H1 (cell line): ENCODE measurements at regions not wholly inside any gene's neighbourhood (a gene's known extent, or its start where the extent isn't known, plus 50 kb on each side); places are given as distances from the start of the nearest gene placed in this dataset.

Experiments used
- CTCF ChIA-PET: fragments of 300-600 bp; sonication (Branson Sonifier 250); formaldehyde crosslinking; loops from one replicate; lab custom pipeline; 2021; ENCODE audit not compliant: partially characterized antibody; lab: Charles Lee
- POLR2A ChIA-PET: fragments of 300-600 bp; sonication (Branson Sonifier 250); formaldehyde crosslinking; loops from one replicate; lab custom pipeline; 2021; ENCODE audit warnings: inconsistent platforms; ENCODE audit not compliant: partially characterized antibody; lab: Charles Lee
- DNase-seq, 2 experiments: peaks; one replicate each; pipeline versions ENCODE4 v3.0.0 to v3.0.0-alpha.2; 2010 to 2022; ENCODE audit warnings: low spot score in 2 of 2, low read depth in 1 of 2, mixed read lengths in 1 of 2
- FAIRE-seq: peaks from 2 replicates; lab custom pipeline; 2011; peaks lifted over from hg19 to GRCh38; lab: Jason Lieb, UNC
- H2AFZ ChIP-seq: 2 replicates; pipeline ENCODE4 v1.8.1; 2012; ENCODE audit warnings: low read length, inconsistent platforms
- H2AK5ac ChIP-seq: 2 replicates; pipeline ENCODE4 v1.6.1; 2013; ENCODE audit warnings: low read depth, low read length
- H2BK120ac ChIP-seq: replicated peaks from 2 replicates; pipeline ENCODE3; 2013; ENCODE audit warnings: low read depth, low read length, inconsistent platforms
- H2BK12ac ChIP-seq: 2 replicates; pipeline ENCODE4 v1.6.1; 2013; ENCODE audit warnings: low read depth, low read length
- H2BK15ac ChIP-seq: 2 replicates; pipeline ENCODE4 v1.6.1; 2013; ENCODE audit warnings: low read length
- H2BK20ac ChIP-seq: 2 replicates; pipeline ENCODE4 v1.6.1; 2013; ENCODE audit warnings: low read length
- H2BK5ac ChIP-seq: 2 replicates; pipeline ENCODE4 v1.6.1; 2013; ENCODE audit warnings: low read depth, low read length
- H3K14ac ChIP-seq: 2 replicates; pipeline ENCODE4 v1.6.1; 2013; ENCODE audit warnings: inconsistent platforms; ENCODE audit not compliant: insufficient read length
- H3K18ac ChIP-seq: 2 replicates; pipeline ENCODE4 v1.6.1; 2013; ENCODE audit warnings: low read length; ENCODE audit errors: extremely low read depth
- H3K23ac ChIP-seq: 2 replicates; pipeline ENCODE4 v1.6.1; 2013; ENCODE audit warnings: inconsistent platforms; ENCODE audit not compliant: insufficient read length
- H3K23me2 ChIP-seq: 2 replicates; pipeline ENCODE4 v1.6.1; 2013; ENCODE audit warnings: low read depth, low read length
- H3K27ac ChIP-seq: 2 replicates; pipeline ENCODE4 v1.6.1; 2011; ENCODE audit warnings: low read depth, low read length, inconsistent platforms
- H3K27me3 ChIP-seq, 4 experiments: replicated peaks in 1 of 4; 1 replicate in 1 of 4; 2 replicates in 3 of 4; pipeline versions ENCODE4 v1.6.1 to v1.8.1; 2011 to 2013; ENCODE audit warnings: low read length in 3 of 4, mild to moderate bottlenecking in 3 of 4, inconsistent platforms in 2 of 4, mixed read lengths in 2 of 4, moderate library complexity in 1 of 4; ENCODE audit not compliant: control insufficient read depth in 3 of 4, insufficient read depth in 3 of 4; ENCODE audit errors: extremely low read depth in 1 of 4
- H3K36me3 ChIP-seq, 4 experiments: 2 replicates each; pipeline versions ENCODE4 v1.6.1 to v1.8.1; 2011 to 2013; ENCODE audit warnings: mild to moderate bottlenecking in 4 of 4, low read length in 3 of 4, moderate library complexity in 2 of 4, control low read depth in 1 of 4, inconsistent platforms in 1 of 4; ENCODE audit not compliant: insufficient read depth in 4 of 4, control insufficient read depth in 2 of 4
- H3K4ac ChIP-seq: replicated peaks from 2 replicates; pipeline ENCODE3; 2013; ENCODE audit warnings: low read length, low read depth, mixed read lengths, inconsistent platforms; ENCODE audit not compliant: insufficient read length
- H3K4me1 ChIP-seq, 4 experiments: replicated peaks in 1 of 4; 1 replicate in 1 of 4; 2 replicates in 3 of 4; pipeline versions ENCODE4 v1.6.1 to v1.8.1; 2011 to 2013; ENCODE audit warnings: low read length in 3 of 4, inconsistent platforms in 2 of 4, mixed read lengths in 1 of 4; ENCODE audit not compliant: insufficient read depth in 4 of 4, control insufficient read depth in 3 of 4
- H3K4me2 ChIP-seq, 2 experiments: 2 replicates each; pipeline versions ENCODE4 v1.6.1 to v1.8.1; 2011 to 2013; ENCODE audit warnings: low read depth in 2 of 2, low read length in 2 of 2, control low read depth in 1 of 2, inconsistent platforms in 1 of 2, mild to moderate bottlenecking in 1 of 2; ENCODE audit not compliant: insufficient read depth in 1 of 2
- H3K4me3 ChIP-seq, 4 experiments: fragments of 200-600, 300-600 bp in 1 of 4; sonication (generic), shearing (Covaris generic), sonication (Bioruptor Twin) in 1 of 4; 2 replicates each; pipeline versions ENCODE4 v1.5.1 to v1.8.1; 2011 to 2016; ENCODE audit warnings: low read length in 4 of 4, low read depth in 3 of 4, control low read depth in 2 of 4, inconsistent platforms in 2 of 4, mild to moderate bottlenecking in 2 of 4, mixed read lengths in 1 of 4, moderate library complexity in 1 of 4; ENCODE audit not compliant: insufficient read depth in 2 of 4; ENCODE audit errors: extremely low read depth in 1 of 4
- H3K56ac ChIP-seq: replicated peaks from 2 replicates; pipeline ENCODE3; 2013; ENCODE audit warnings: low read depth, mild to moderate bottlenecking, mixed read lengths, low read length, inconsistent platforms; ENCODE audit not compliant: insufficient read length
- H3K79me1 ChIP-seq: 2 replicates; pipeline ENCODE4 v1.6.1; 2013; ENCODE audit warnings: low read depth, low read length, control low read depth
- H3K79me2 ChIP-seq, 2 experiments: 2 replicates each; pipeline versions ENCODE4 v1.6.1 to v1.8.1; 2012 to 2013; ENCODE audit warnings: low read length in 2 of 2, mild to moderate bottlenecking in 2 of 2, inconsistent platforms in 1 of 2; ENCODE audit not compliant: insufficient read depth in 2 of 2, control insufficient read depth in 1 of 2
- H3K9ac ChIP-seq, 4 experiments: replicated peaks in 1 of 4; 1 replicate in 1 of 4; 2 replicates in 3 of 4; pipeline versions ENCODE4 v1.6.1 to v1.8.1; 2011 to 2013; ENCODE audit warnings: low read depth in 3 of 4, low read length in 3 of 4, control low read depth in 2 of 4, mild to moderate bottlenecking in 2 of 4, moderate library complexity in 2 of 4, inconsistent platforms in 1 of 4; ENCODE audit errors: extremely low read depth in 1 of 4
- H3K9me3 ChIP-seq, 2 experiments: 2 replicates each; pipeline versions ENCODE4 v1.6.1 to v1.8.1; 2012 to 2013; ENCODE audit warnings: mild to moderate bottlenecking in 2 of 2, moderate library complexity in 2 of 2, control low read depth in 1 of 2, inconsistent platforms in 1 of 2, low read depth in 1 of 2, low read length in 1 of 2, mixed read lengths in 1 of 2; ENCODE audit not compliant: insufficient read depth in 2 of 2
- H4K20me1 ChIP-seq, 2 experiments: replicated peaks in 1 of 2; 2 replicates each; pipeline versions ENCODE3 to v1.8.1; 2011 to 2013; ENCODE audit warnings: inconsistent platforms in 2 of 2, low read length in 2 of 2, mild to moderate bottlenecking in 1 of 2; ENCODE audit not compliant: insufficient read depth in 2 of 2, control insufficient read depth in 1 of 2
- H4K5ac ChIP-seq: 2 replicates; pipeline ENCODE4 v1.6.1; 2013; ENCODE audit warnings: low read length, low read depth, mixed read lengths, inconsistent platforms; ENCODE audit not compliant: insufficient read length
- H4K8ac ChIP-seq: 2 replicates; pipeline ENCODE4 v1.8.0; 2013; ENCODE audit warnings: mild to moderate bottlenecking, moderate library complexity, low read length, inconsistent platforms; ENCODE audit not compliant: insufficient read depth; ENCODE audit errors: extremely low read depth
- H4K91ac ChIP-seq: replicated peaks from 2 replicates; pipeline ENCODE3; 2013; ENCODE audit warnings: low read length, mixed read lengths, inconsistent platforms; ENCODE audit not compliant: insufficient read length
- ATF3 ChIP-seq: IDR thresholded peaks from 2 replicates; pipeline ENCODE4 v1.6.1; 2011; ENCODE audit warnings: low read depth, mild to moderate bottlenecking, low read length; ENCODE audit not compliant: insufficient read depth
- CBX8 ChIP-seq: fragments of 300-800, 300-1000 bp; sonication (generic); IDR thresholded peaks from 2 replicates; pipeline ENCODE4 v1.7.1; 2016; ENCODE audit warnings: low read depth, low read length, borderline replicate concordance
- EZH2 ChIP-seq: fragments of 200-600 bp; sonication (generic); IDR thresholded peaks from 2 replicates; pipeline ENCODE4 v1.7.1; 2012; ENCODE audit warnings: low read depth, mild to moderate bottlenecking, moderate library complexity, low read length, inconsistent platforms; ENCODE audit not compliant: severe bottlenecking
- JUN ChIP-seq: IDR thresholded peaks from 2 replicates; pipeline ENCODE4 v1.6.1; 2011; ENCODE audit warnings: low read depth, mild to moderate bottlenecking, improper control_type of control experiment, low read length
- KDM5A ChIP-seq: fragments of 200-600 bp; IDR thresholded peaks from 2 replicates; pipeline ENCODE4 v1.7.1; 2012; ENCODE audit warnings: mild to moderate bottlenecking, low read length, inconsistent platforms, mixed read lengths
- RFX5 ChIP-seq: IDR thresholded peaks from 2 replicates; pipeline ENCODE4 v1.6.1; 2011; ENCODE audit warnings: low read depth, low read length, improper control_type of control experiment, borderline replicate concordance
- SP4 ChIP-seq: IDR thresholded peaks from 2 replicates; pipeline ENCODE4 v1.6.1; 2012; ENCODE audit warnings: low read length, inconsistent platforms
- TCF12 ChIP-seq: IDR thresholded peaks from 2 replicates; pipeline ENCODE4 v1.6.1; 2011; ENCODE audit warnings: low read depth, mild to moderate bottlenecking, low read length
- WGBS, 2 experiments: shearing (Covaris generic) in 1 of 2; methylation state at CpG; one replicate each; pipeline versions ENCODE4 v1.1.6 to v1.1.7; 2013 to 2015; ENCODE audit warnings: low lambda C conversion rate in 2 of 2, mixed read lengths in 2 of 2, inconsistent platforms in 1 of 2, low coverage in 1 of 2, missing lambda C conversion rate in 1 of 2; ENCODE audit not compliant: insufficient replicate concordance in 2 of 2, insufficient coverage in 1 of 2, insufficient read length in 1 of 2; ENCODE audit errors: extremely low coverage in 1 of 2, missing lambda C conversion rate in 1 of 2; 5-methylcytosine and 5-hydroxymethylcytosine counted together

DNA sequence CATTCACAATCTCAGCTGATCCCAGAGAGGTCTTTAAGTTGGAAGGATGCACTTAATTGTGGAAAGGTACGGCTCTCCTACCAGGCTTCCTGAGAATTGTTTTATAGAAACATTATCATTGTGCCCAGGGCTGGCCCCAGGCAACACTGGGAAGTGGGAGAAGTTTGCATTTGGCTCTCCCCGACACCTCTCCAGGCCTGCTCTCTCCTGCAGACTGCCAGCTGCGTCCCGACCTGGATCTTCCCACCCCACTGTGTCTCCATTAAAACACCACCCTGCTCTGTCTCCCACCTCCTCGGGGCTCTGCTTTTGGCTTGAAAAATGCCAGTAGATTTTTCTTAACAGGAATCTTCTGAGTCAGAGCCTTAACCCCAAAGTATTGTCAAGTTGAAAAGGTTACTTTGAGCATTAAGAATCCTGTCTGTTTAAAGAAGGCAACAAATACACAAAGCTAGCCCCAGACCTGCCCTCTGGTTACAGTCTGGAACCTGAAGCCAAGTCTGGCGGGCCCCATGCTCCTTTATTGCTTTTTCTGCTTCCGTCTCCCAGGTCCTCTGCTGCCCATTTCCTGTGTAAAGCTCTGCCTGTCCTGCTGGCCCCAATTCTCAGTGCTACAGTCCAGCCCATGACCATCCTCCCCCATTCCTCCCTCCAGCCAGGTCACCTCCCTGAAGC lies 530.2 kb downstream of the SOX6 start:
- Histone ChIP-seq H3K14ac (no peak overlapping the region), H2BK5ac (no peak overlapping the region), H4K8ac (no peak overlapping the region), H2BK20ac (no peak overlapping the region), H3K4me1 (no peaks in the 10 kb centered on the region), H3K79me1 (no peaks in the 10 kb centered on the region), H3K9ac (no peak overlapping the region), H3K4ac (no peak overlapping the region), H3K36me3 (no peaks in the 10 kb centered on the region), H3K4me2 (no peak overlapping the region), H4K5ac (no peak overlapping the region), H3K79me2 (no peaks in the 10 kb centered on the region), H2AK5ac (no peak overlapping the region), H3K18ac (no peak overlapping the region), H3K23ac (no peak overlapping the region), H2AFZ (no peak overlapping the region), H4K20me1 (no peaks in the 10 kb centered on the region), H3K27me3 (peaks cover 0 to 3% (median under 1%) of the 10 kb centered on the region in 4 experiments; a peak in 2 of 7 replicates), H3K23me2 (no peaks in the 10 kb centered on the region), H2BK15ac (no peak overlapping the region), H3K4me3 (no peak overlapping the region), H2BK12ac (no peak overlapping the region; the same call in 1 of the 2 replicates), H3K27ac (no peak overlapping the region), H3K56ac (no peak overlapping the region), H3K9me3 (no peaks in the 10 kb centered on the region), H4K91ac (no peak overlapping the region), H2BK120ac (no peak overlapping the region)
- CTCF ChIA-PET: interaction anchor here (0.6 to 3.6 kb wide), 50 partner anchors 10 to 796 kb away, joined by 3 to 39 read pairs (median 4); no protein-coding TSS in a partner anchor
- WGBS, 2 experiments: 76% methylated on average over 6 of the region's 7 CpGs; no CpG with 5 or more reads in 1 of the 2 experiments
- TF ChIP-seq SP4 (no peak), RFX5 (no peak), JUN (no peak), ATF3 (no peak), KDM5A (no peak), EZH2 (no peak), TCF12 (no peak), CBX8 (no peak)
- FAIRE-seq (no peak), DNase-seq (no peak)
- POLR2A ChIA-PET: no interaction called here
